Kidney (tissue), 13 donors: ENCODE measurements at regions not wholly inside any gene's neighbourhood (a gene's known extent, or its start where the extent isn't known, plus 50 kb on each side); places are given as distances from the start of the nearest gene placed in this dataset.

Experiments used
- DNase-seq, 5 donors: peaks; one replicate each; pipeline ENCODE4 v3.0.0-alpha.2; 2013 to 2020
- FAIRE-seq: peaks from 2 replicates; lab custom pipeline; 2012; peaks lifted over from hg19 to GRCh38; lab: Jason Lieb, UNC
- H3K27ac ChIP-seq, 2 donors: one replicate each; pipeline ENCODE4 v1.7.0; 2013; ENCODE audit warnings: low read depth in 2 of 2, low read length in 2 of 2, inconsistent platforms in 1 of 2
- H3K27me3 ChIP-seq: one replicate; pipeline ENCODE4 v1.7.1; 2013; ENCODE audit warnings: low read length, inconsistent platforms; ENCODE audit not compliant: control insufficient read depth, insufficient read depth
- H3K36me3 ChIP-seq, 3 donors: one replicate each; pipeline versions ENCODE4 v1.7.0 to v1.7.1; 2013; ENCODE audit warnings: low read length in 3 of 3, control low read depth in 1 of 3, inconsistent platforms in 1 of 3; ENCODE audit not compliant: insufficient read depth in 3 of 3, control insufficient read depth in 2 of 3
- H3K4me1 ChIP-seq, 3 donors: one replicate each; pipeline versions ENCODE4 v1.7.0 to v1.7.1; 2013; ENCODE audit warnings: low read length in 3 of 3, inconsistent platforms in 1 of 3, low read depth in 1 of 3; ENCODE audit not compliant: control insufficient read depth in 2 of 3, insufficient read depth in 2 of 3
- H3K4me3 ChIP-seq, 3 donors: one replicate each; pipeline versions ENCODE4 v1.7.0 to v1.8.1; 2013; ENCODE audit warnings: low read length in 3 of 3, control low read depth in 1 of 3, inconsistent platforms in 1 of 3
- H3K9ac ChIP-seq, 3 donors: one replicate each; pipeline versions ENCODE4 v1.7.0 to v1.7.1; 2013; ENCODE audit warnings: low read length in 3 of 3, control low read depth in 1 of 3, inconsistent platforms in 1 of 3
- H3K9me3 ChIP-seq, 3 donors: one replicate each; pipeline versions ENCODE4 v1.7.0 to v1.7.1; 2013; ENCODE audit warnings: low read length in 3 of 3, control low read depth in 1 of 3, inconsistent platforms in 1 of 3; ENCODE audit not compliant: control insufficient read depth in 2 of 3, insufficient read depth in 1 of 3
- CTCF ChIP-seq: IDR thresholded peaks from 3 replicates; pipeline ENCODE4 v1.5.1; 2012; ENCODE audit warnings: mild to moderate bottlenecking, moderate library complexity, borderline replicate concordance; ENCODE audit not compliant: insufficient read depth; ENCODE audit errors: extremely low read depth
- intact Hi-C: fragments of 100-400 bp; cut with DNase I; formaldehyde crosslinking; loops from one replicate; pipeline ENCODE4 v1.11.1; 2022
- donor health status: control.
- donor health status: control.
- donor health status: control.
- donor health status: control.
- donor health status: control.
- donor health status: DM: yes; HTN: yes; CAD: no.
- donor health status: Normal renal cell carcinoma (clear cell type).

DNA sequence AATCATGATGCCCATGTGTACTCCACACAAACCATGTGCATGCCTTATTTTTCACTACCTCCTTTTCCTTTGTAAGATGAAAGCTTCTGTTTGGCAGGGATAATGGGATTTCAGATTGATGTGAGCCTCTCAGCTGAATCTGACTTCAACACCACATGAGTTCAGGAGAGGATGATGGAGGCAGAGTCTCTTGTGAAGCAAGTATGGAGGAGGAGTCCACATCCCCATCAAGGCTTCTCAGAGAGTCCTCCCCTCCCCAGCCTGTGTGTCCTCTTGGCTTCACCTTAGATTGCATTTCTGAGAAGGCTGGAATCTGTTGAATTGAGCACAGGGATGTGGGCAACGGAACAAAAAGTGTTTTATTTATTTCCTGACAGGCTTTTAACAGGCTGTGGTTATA lies 370.4 kb downstream of the FAT3 start:
- Histone ChIP-seq H3K27ac (no peak overlapping the region), H3K4me1 (no peaks in the 10 kb centered on the region), H3K9me3 (no peaks in the 10 kb centered on the region), H3K4me3 (no peak overlapping the region), H3K9ac (no peak overlapping the region), H3K36me3 (no peaks in the 10 kb centered on the region), H3K27me3 (no peaks in the 10 kb centered on the region)
- intact Hi-C loops = no loop called here
- no peak for DNase-seq
- TF ChIP-seq CTCF = no peak
- no peak for FAIRE-seq

GRCh38 chr11:92596596-92597317 lies 372.1 kb downstream of the FAT3 start:
- no peaks in the 10 kb centered on the region for H3K27me3 ChIP-seq
- H3K4me3 ChIP-seq = no peak overlapping the region
- no peak for TF ChIP-seq CTCF
- H3K27ac ChIP-seq = no peak overlapping the region
- no peaks in the 10 kb centered on the region for H3K9me3 ChIP-seq
- intact Hi-C loops = no loop called here
- H3K4me1 ChIP-seq = no peaks in the 10 kb centered on the region
- DNase-seq (no peak), FAIRE-seq (no peak)
- no peak overlapping the region for H3K9ac ChIP-seq
- H3K36me3 ChIP-seq = no peaks in the 10 kb centered on the region

GRCh38 chr11:92601048-92601447 lies 368.4 kb upstream of the MTNR1B start:
- FAIRE-seq (no peak), DNase-seq (no peak)
- intact Hi-C loops = no loop called here
- TF ChIP-seq CTCF = no peak
- no peaks in the 10 kb centered on the region for H3K36me3 ChIP-seq
- no peak overlapping the region for H3K4me3 ChIP-seq
- no peak overlapping the region for H3K27ac ChIP-seq
- no peaks in the 10 kb centered on the region for H3K9me3 ChIP-seq
- no peak overlapping the region for H3K9ac ChIP-seq
- H3K27me3 ChIP-seq = no peaks in the 10 kb centered on the region
- no peaks in the 10 kb centered on the region for H3K4me1 ChIP-seq

DNA sequence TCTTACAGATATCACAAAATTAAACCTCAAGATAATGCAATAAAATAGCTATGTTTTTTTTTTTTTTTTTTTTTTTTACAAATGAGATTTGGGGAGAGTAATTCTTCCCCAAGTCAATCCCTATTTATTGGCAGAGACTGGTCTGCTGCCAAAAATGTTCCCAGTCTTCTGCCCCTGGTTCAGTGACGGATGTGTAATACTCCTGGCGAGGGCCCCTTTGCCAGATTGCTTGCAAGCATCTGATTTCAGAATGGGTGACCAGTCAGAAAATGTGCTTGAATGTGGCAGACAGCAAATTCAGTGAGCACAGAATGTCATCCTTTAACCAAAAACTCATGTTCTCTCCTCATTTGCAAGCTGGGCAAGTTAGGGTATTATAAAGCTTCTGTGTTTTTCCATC lies 363.8 kb upstream of the MTNR1B start:
- intact Hi-C loops = no loop called here
- Histone ChIP-seq H3K36me3 (no peaks in the 10 kb centered on the region), H3K9me3 (no peaks in the 10 kb centered on the region), H3K4me3 (no peak overlapping the region), H3K4me1 (no peaks in the 10 kb centered on the region), H3K9ac (no peak overlapping the region), H3K27me3 (no peaks in the 10 kb centered on the region), H3K27ac (no peak overlapping the region)
- no peak for TF ChIP-seq CTCF
- FAIRE-seq (no peak), DNase-seq (no peak)
